ENCODE measurements at regions not wholly inside any gene's neighbourhood (a gene's known extent, or its start where the extent isn't known, plus 50 kb on each side); places are given as distances from the start of the nearest gene placed in this dataset.

DNA sequence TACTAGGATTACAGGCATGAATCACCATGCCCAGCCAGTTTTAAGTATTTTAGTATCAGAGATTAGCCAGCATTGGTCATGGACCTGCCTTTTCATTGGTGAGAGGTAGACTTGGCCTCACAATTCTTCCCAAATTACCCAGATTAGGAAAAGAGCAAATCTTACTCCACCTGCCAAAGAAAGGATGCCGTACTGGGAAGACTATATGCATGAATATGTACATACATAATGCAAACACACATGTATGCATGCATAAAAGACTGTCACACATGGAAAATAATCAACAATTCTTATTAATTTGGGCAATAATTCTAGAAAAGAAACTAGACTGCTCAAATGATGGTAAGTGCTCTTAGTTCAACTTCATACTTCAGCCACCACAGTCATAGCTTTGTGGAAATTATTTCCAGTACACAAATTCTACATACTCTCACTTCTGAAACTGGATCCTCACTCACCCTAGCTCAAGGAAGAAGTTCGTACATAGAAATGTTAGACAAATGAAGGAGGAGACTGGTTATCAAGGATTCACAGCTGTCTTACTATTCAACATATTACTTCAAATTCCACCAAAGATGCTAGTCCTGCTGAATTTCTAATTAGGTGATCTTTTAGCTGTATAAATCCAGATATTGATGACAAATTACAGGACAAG, 73.7 kb downstream of the MINAR2 start:
- H4K20me1 ChIP-seq (ENCODE audit: insufficient read depth, low read length), result no peaks in the 10 kb centered on the region
- no peaks in the 10 kb centered on the region for H3K79me2 ChIP-seq (ENCODE audit: insufficient read depth, low read length)
- no peaks in the 10 kb centered on the region for H3K36me3 ChIP-seq (ENCODE audit: insufficient read depth, low read length)
- no peak overlapping the region for H2AFZ ChIP-seq (ENCODE audit: low read length)
- H3K4me3 ChIP-seq (ENCODE audit: insufficient read depth, low read length), result no peak overlapping the region
- H3K27ac ChIP-seq (ENCODE audit: low read depth, low read length), result no peak overlapping the region
- DNase-seq (ENCODE audit: insufficient read length, low spot score, missing footprints), result no peak
- H3K4me1 ChIP-seq (ENCODE audit: insufficient read depth, low read length), result no peaks in the 10 kb centered on the region
- H3K9me3 ChIP-seq (ENCODE audit: low read depth, low read length), result no peaks in the 10 kb centered on the region
- H3K27me3 ChIP-seq (ENCODE audit: insufficient read depth, low read length), result no peaks in the 10 kb centered on the region
- no peak overlapping the region for H3K4me2 ChIP-seq (ENCODE audit: insufficient read depth, low read length)
- TF ChIP-seq, protein P1, sequence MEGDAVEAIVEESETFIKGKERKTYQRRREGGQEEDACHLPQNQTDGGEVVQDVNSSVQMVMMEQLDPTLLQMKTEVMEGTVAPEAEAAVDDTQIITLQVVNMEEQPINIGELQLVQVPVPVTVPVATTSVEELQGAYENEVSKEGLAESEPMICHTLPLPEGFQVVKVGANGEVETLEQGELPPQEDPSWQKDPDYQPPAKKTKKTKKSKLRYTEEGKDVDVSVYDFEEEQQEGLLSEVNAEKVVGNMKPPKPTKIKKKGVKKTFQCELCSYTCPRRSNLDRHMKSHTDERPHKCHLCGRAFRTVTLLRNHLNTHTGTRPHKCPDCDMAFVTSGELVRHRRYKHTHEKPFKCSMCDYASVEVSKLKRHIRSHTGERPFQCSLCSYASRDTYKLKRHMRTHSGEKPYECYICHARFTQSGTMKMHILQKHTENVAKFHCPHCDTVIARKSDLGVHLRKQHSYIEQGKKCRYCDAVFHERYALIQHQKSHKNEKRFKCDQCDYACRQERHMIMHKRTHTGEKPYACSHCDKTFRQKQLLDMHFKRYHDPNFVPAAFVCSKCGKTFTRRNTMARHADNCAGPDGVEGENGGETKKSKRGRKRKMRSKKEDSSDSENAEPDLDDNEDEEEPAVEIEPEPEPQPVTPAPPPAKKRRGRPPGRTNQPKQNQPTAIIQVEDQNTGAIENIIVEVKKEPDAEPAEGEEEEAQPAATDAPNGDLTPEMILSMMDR (IDR thresholded peaks at IDR 0.05; ENCODE audit: extremely low read depth, low read depth, low read length), result no peak

DNA sequence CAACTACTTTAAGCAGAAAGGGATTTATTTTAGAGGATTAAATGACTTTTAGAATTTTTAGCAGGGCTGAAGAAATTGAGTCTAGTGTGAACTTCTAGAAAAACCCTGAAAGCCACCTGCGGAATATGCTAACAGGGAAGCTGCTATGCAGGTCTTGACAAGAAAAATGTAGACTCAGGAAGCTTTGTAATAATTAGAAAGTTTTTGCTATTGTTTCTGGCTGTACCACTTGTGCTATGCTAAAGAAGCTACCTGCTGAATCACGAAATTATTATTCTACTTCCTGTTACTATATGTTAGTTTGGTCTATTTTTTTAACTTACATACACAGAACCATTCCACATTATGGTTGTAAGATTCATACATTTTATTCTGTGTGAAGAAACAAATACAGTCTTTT, 74.0 kb upstream of the CHSY3 start:
- Histone ChIP-seq H2AFZ (ENCODE audit: low read length) (no peak overlapping the region), H3K4me1 (ENCODE audit: insufficient read depth, low read length) (no peaks in the 10 kb centered on the region), H3K27ac (ENCODE audit: low read depth, low read length) (no peak overlapping the region), H3K4me2 (ENCODE audit: insufficient read depth, low read length) (no peak overlapping the region), H4K20me1 (ENCODE audit: insufficient read depth, low read length) (no peaks in the 10 kb centered on the region), H3K36me3 (ENCODE audit: insufficient read depth, low read length) (no peaks in the 10 kb centered on the region), H3K9me3 (ENCODE audit: low read depth, low read length) (no peaks in the 10 kb centered on the region), H3K4me3 (ENCODE audit: insufficient read depth, low read length) (no peak overlapping the region), H3K79me2 (ENCODE audit: insufficient read depth, low read length) (no peaks in the 10 kb centered on the region), H3K27me3 (ENCODE audit: insufficient read depth, low read length) (no peaks in the 10 kb centered on the region)
- TF ChIP-seq, protein P1 (IDR thresholded peaks at IDR 0.05; ENCODE audit: extremely low read depth, low read depth, low read length), result no peak
- DNase-seq (ENCODE audit: insufficient read length, low spot score, missing footprints), result no peak

DNA sequence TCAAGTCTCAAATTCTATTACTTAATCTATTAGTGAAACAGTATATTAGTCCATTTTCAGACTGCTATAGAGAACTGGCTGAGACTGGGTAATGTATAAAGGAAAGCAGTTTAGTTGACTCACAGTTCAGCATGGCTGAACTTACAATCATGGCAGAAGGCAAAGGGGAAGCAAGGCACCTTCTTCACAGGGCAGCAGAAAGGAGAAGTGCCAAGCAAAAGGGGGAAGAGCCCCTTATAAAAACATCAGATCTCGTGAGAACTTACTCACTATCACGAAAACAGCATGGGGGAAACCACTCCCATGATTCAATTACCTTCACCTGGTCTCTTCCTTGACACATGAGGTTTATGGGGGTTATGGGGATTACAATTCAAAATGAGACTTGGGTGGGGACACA, 67.9 kb upstream of the CHSY3 start:
- H3K36me3 ChIP-seq (ENCODE audit: insufficient read depth, low read length), result no peaks in the 10 kb centered on the region
- DNase-seq (ENCODE audit: insufficient read length, low spot score, missing footprints), result no peak
- no peak overlapping the region for H2AFZ ChIP-seq (ENCODE audit: low read length)
- no peak overlapping the region for H3K4me2 ChIP-seq (ENCODE audit: insufficient read depth, low read length)
- no peaks in the 10 kb centered on the region for H3K27me3 ChIP-seq (ENCODE audit: insufficient read depth, low read length)
- H3K4me3 ChIP-seq (ENCODE audit: insufficient read depth, low read length), result no peak overlapping the region
- no peak overlapping the region for H3K27ac ChIP-seq (ENCODE audit: low read depth, low read length)
- H4K20me1 ChIP-seq (ENCODE audit: insufficient read depth, low read length), result no peaks in the 10 kb centered on the region
- H3K9me3 ChIP-seq (ENCODE audit: low read depth, low read length), result no peaks in the 10 kb centered on the region
- TF ChIP-seq, protein P1 (IDR thresholded peaks at IDR 0.05; ENCODE audit: extremely low read depth, low read depth, low read length), result no peak
- no peaks in the 10 kb centered on the region for H3K79me2 ChIP-seq (ENCODE audit: insufficient read depth, low read length)
- H3K4me1 ChIP-seq (ENCODE audit: insufficient read depth, low read length), result no peaks in the 10 kb centered on the region

DNA sequence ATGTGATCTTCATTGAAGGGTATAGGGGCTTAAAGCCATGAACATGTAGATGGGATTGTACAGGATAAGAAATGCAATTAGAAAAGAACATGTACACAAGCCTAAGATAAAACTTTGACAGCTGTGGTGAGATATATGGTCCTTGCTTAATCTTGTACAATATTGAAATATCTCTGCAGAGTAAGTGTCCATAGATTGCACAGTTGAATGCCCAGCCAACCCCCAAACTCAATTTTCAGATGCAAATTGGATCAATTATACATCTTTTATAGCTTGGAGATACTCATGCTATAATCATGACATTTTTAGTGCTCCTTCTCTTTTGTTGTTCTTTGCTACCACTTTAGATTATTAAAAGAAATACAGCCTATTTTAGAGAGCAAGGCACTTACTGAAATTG, 59.5 kb upstream of the CHSY3 start:
- Histone ChIP-seq H3K79me2 (ENCODE audit: insufficient read depth, low read length) (no peaks in the 10 kb centered on the region), H3K27ac (ENCODE audit: low read depth, low read length) (no peak overlapping the region), H2AFZ (ENCODE audit: low read length) (no peak overlapping the region), H4K20me1 (ENCODE audit: insufficient read depth, low read length) (no peaks in the 10 kb centered on the region), H3K27me3 (ENCODE audit: insufficient read depth, low read length) (no peaks in the 10 kb centered on the region), H3K9me3 (ENCODE audit: low read depth, low read length) (no peaks in the 10 kb centered on the region), H3K4me3 (ENCODE audit: insufficient read depth, low read length) (no peak overlapping the region), H3K4me1 (ENCODE audit: insufficient read depth, low read length) (no peaks in the 10 kb centered on the region), H3K4me2 (ENCODE audit: insufficient read depth, low read length) (no peak overlapping the region), H3K36me3 (ENCODE audit: insufficient read depth, low read length) (no peaks in the 10 kb centered on the region)
- DNase-seq (ENCODE audit: insufficient read length, low spot score, missing footprints), result no peak
- TF ChIP-seq, protein P1 (IDR thresholded peaks at IDR 0.05; ENCODE audit: extremely low read depth, low read depth, low read length), result no peak

All from osteoblast (primary cell).